HG03469 (cell line): ENCODE measurements at regions not wholly inside any gene's neighbourhood (a gene's known extent, or its start where the extent isn't known, plus 50 kb on each side); places are given as distances from the start of the nearest gene placed in this dataset.
"Not testable (repeated sequence)": the region's sequence is repeated elsewhere in the genome, so short reads cannot be mapped to it uniquely, and the experiment has no call there.

Source experiments
- ATAC-seq: cut with Tn5 transposase; IDR thresholded peaks from one replicate; pipeline ENCODE4 v1.9.1; 2021; ENCODE audit warnings: mild to moderate bottlenecking, moderate library complexity, moderate number of reproducible peaks; ENCODE audit not compliant: unreplicated experiment

DNA sequence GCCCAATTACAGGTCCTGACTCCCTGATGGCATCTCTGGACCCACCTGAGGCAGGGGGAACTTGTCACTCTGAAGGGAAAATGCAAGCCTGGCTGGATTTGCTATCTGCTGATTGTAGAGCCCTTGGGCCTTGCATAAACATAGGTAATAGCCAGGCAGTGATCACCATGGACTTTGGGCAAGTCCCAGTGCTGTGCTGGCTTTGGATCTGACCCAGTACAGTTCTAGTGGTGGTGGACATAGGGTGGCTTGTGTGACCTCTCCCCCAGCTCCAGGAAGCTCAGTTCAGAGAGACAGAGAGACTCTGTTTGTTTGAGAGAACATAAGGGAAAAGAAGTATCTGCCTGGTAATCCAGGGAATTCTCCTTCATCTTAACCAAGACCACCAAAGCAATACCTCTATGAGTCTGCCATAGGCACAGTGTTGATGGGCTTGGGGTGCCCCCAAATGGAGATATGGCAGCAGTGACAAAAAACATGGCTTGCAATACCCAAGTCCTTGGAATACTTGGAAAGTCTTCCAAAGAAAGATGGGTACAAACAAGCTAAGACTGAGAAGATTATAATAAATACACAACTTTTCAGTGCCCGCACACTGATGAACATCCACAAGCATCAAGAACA, 348.5 kb downstream of the PYDC2 start:
- no peak for ATAC-seq

DNA sequence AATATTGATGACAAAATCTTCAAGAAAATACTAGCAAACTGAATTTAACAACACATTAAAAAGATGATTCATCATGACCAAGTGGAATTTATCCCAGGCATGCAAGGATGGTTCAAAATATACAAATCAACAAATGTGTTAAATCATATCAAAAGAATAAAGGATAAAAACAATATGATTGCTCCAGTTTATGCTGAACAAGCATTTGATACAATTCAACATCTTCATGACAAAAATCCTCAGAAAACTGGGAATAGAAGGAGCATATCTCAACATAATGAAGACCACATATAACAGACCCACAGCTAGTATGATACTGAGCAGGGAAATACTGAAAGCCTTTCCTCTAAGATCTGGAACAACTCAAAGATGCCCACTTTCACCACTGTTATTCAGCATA, 352.3 kb downstream of the PYDC2 start:
- no peak for ATAC-seq

DNA sequence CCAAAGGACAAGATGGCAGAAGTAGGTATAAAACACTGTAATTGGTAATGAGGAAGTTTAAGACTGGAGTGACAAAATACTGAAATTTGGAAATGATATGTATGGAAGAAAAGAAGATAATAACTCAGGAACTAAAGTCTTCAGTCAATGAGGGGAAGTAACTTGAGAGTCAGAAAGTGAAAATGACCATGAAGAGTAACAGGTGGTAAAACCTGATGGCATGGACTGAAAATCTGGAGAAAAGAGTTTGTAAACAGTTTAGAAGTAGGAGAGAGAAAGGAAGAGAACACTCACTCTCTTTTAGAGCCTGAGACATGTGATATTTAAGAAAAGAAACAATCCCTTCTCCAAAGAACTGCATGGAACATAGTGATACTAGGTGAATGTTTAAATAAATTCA, 387.9 kb downstream of the PYDC2 start:
- no peak for ATAC-seq

GRCh38 chr3:191859531-191859930, 398.6 kb downstream of the PYDC2 start:
- ATAC-seq: no peak

DNA sequence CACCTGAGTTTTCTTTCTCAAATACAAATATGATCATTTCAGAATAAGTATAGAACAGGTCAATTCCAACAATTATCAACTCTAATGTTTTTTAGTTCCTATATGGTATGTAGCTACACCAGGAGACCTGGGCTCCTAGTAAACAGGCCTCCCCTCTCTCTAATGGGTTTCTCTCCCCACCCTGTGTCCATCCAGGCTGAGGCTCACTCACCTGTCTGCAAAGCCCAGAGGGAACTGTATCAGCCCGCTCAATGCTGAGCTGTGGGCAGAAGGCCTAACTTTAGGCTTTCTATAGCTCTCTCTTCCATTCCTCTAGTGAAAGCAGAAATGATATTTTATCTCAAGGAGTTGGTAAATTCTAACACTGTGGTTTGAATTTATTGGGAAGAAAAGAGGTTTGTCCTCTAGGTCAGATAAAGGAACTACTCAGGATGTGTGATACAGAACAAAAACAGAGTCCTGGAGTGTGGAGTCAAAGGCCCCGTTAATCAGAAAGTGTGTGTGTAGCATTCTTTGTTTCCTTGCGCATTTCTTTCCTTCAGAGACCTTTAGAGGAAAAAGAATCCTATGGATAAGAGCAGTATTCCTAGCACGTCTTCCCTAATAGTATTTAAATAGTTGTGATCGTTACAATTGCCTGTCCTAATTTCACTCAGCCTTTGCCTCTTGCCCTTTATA, 408.9 kb downstream of the PYDC2 start:
- no peak for ATAC-seq

- no peak for ATAC-seq
These were observed 412.8 kb downstream of the PYDC2 start for GRCh38 chr3:191873736-191874135.

GRCh38 chr3:191882289-191882688, 421.3 kb downstream of the PYDC2 start:
- ATAC-seq: no peak

DNA sequence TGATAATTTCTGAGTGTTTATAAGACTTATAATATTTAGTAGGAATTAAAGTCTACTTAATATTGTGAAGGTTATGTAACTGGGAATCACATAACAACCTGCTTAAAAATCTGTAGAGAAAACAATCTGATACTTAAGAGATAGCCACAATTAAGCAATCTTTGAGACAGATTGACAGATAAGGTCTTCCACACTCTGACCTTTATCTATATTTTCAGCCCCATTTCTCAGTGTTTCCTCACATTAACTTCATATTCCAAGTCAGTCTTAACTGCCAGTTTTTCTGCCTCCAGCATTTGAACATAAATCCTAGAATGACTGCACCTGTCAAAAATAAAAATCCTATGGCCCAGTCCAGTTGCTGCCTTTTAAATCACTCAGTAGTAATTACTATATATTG, 423.2 kb downstream of the PYDC2 start:
- ATAC-seq: no peak

DNA sequence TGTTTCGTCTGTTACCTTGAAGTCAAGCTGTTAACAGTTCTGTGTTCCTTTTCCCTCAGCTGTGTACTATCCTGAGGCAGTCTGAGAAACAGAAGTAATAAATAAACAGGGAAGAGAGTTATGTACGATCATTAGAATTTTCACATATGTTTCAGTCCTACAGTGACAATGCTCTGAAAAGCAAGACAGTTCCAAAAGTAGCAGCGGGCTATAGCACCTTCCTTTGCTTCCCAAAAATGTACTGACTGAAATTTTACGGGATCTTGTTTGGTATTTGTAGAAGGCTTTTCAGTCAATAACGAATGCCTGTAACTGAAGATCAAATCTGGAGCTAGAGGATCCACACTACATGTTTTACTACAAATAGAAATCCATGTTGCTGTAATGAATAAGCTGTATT, 428.1 kb downstream of the PYDC2 start:
- ATAC-seq: no peak

DNA sequence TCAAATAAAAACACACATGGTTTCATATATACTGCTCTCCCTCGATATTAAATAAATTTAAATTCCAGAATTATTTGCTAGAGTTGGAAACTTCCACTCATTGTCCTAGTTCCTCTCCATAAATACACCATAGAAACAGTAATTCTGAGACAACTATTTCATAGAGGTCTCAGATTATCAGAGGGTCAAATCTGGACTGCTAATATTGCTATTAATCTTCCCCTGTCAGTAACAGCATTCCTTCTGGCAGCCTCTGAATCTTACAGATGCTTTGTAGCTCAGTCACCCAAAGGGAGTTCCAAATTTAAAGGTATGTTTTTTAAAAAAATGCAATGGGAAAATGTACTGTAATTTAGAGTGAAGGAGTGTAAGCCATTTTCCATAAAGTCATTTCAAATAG, 428.8 kb downstream of the PYDC2 start:
- no peak for ATAC-seq

DNA sequence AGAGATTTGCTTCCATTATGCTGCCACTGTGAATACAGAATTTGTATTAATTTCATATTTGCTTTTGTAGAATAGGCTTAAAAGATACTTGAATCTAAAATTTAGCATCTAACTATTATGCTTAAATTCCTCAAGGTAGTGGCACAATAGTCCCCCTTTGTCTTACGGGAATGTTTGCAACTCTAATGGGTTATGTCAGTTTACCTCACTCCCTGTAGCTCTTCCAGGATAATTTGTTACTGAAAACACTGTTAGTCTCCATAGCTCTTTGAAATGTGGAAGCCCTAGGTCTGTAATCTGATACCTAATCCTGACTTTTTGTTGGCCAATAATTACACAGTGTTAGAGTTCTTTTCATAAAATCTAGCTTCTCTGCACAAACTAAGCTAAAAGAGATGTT, 433.4 kb downstream of the PYDC2 start:
- ATAC-seq: no peak

DNA sequence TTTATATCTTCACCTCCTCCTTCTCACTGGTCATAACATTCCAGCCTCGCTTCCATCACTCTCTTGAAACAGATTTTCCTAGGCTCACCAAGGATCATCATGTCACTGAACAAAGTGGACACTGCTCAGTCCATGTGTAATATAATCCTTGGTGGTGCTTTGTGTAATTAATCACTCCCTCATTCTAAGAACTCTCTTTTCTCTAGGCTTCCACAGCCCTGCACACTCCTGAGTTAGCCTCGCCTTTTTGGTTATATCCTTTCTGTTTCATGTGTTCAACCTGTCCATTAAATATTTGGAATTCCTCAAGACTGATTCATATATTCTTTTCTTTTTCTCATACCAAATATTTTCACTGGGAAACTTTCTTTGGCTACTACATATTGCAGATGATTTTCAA, 440.8 kb downstream of the PYDC2 start:
- ATAC-seq: no peak

GRCh38 chr3:191912616-191913204, 451.7 kb downstream of the PYDC2 start:
- ATAC-seq: no peak

- ATAC-seq: no peak
These were observed 454.7 kb downstream of the PYDC2 start for GRCh38 chr3:191915712-191916111.

GRCh38 chr3:191919491-191920026, 458.6 kb downstream of the PYDC2 start:
- no peak for ATAC-seq

- no peak for ATAC-seq
These were observed 461.6 kb downstream of the PYDC2 start for GRCh38 chr3:191922570-191922969.

DNA sequence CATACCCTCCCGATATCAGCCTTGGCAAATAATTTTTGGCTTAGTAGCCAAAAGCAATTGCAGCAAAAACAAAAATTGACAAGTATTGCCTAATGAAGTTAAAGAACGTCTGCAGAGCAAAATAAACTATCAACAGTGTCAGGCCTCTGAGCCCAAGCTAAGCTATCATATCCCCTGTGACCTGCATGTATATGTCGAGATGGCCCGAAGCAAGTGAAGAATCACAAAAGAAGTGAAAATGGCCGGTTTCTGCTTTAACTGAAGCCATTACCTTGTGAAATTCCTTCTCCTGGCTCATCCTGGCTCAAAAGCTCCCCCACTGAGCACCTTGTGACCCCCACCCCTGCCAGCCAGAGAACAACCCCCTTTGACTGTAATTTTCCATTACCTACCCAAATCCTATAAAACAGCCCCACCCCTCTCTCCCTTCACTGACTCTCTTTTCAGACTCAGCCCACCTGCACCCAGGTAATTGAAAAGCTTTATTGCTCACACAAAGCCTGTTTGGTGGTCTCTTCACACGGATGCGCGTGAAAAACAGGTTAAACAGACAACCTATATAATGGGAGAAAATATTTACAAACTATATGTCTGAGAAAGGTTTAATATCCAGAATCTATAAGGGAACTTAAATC, 466.3 kb downstream of the PYDC2 start:
- not testable (repeated sequence) for ATAC-seq

DNA sequence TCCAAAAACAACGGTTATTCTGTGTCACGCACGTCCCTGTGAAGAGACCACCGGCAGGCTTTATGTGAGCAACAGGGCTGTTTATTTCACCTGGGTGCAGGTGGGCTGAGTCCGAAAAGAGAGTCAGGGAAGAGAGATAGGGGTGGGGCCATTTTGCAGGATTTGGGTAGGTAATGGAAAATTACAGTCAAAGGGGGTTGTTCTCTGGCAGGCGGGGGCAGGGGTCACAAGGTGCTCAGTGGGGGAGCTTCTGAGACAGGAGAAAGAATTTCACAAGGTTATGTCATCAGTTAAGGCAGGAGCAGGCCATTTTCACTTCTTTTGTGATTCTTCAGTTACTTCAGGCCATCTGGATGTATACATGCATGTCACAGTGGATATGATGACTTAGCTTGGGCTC, 467.0 kb downstream of the PYDC2 start:
- ATAC-seq: not testable (repeated sequence)

GRCh38 chr3:191944835-191945234, 483.9 kb downstream of the PYDC2 start:
- no peak for ATAC-seq

GRCh38 chr3:191952186-191952585, 491.2 kb downstream of the PYDC2 start:
- no peak for ATAC-seq

DNA sequence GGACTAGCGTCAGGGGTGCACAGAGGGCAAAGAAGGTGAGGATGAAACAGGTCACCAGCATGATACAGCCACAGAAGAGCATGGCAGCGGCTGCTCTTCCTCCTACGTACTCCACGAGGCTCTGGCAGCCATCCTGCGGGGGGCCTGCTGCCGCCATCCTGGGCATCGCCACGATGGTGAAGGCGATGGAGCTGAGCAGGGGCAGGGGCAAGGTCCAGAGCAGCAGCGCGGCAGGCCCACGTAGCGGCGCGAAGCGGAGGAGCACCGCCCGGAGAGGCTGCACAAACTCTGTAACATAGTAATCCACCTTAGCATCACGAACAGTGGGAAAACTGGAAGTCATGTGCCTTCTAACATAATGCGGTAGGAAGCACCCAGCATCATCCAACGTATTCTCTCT, 491.6 kb downstream of the PYDC2 start:
- ATAC-seq: no peak
